ENCODE measurements at regions not wholly inside any gene's neighbourhood (a gene's known extent, or its start where the extent isn't known, plus 50 kb on each side); places are given as distances from the start of the nearest gene placed in this dataset.

DNA sequence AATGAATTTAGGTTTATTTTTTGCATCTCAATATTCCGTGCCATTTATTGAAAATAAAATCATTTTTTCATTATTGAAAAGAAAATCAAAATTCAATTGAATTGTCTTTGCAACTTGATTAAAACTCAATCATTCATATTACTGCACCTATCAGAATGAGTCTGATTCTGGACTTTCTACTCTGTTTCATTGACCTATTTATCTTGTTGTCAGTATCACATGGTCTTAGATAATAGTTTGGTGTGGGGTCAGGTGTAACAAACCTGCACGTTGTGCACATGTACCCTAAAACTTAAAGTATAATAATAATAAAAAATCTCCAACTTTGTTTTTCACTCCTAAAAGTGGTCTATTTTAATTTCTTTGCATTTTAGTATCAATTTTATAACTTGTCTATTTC is 422.9 kb downstream of the RAD51AP2 start:
- Mint-ChIP-seq H3K27ac (ENCODE audit: unreplicated experiment) (no peak overlapping the region), H3K4me3 (ENCODE audit: unreplicated experiment) (no peak overlapping the region), H3K27me3 (ENCODE audit: unreplicated experiment) (no peaks in the 10 kb centered on the region), H3K36me3 (ENCODE audit: unreplicated experiment) (no peaks in the 10 kb centered on the region), H3K4me1 (ENCODE audit: unreplicated experiment) (no peaks in the 10 kb centered on the region), H3K9me3 (ENCODE audit: unreplicated experiment) (no peaks in the 10 kb centered on the region)
- no peak for DNase-seq (ENCODE audit: extremely low spot score, unreplicated experiment)
- TF ChIP-seq, protein P1, sequence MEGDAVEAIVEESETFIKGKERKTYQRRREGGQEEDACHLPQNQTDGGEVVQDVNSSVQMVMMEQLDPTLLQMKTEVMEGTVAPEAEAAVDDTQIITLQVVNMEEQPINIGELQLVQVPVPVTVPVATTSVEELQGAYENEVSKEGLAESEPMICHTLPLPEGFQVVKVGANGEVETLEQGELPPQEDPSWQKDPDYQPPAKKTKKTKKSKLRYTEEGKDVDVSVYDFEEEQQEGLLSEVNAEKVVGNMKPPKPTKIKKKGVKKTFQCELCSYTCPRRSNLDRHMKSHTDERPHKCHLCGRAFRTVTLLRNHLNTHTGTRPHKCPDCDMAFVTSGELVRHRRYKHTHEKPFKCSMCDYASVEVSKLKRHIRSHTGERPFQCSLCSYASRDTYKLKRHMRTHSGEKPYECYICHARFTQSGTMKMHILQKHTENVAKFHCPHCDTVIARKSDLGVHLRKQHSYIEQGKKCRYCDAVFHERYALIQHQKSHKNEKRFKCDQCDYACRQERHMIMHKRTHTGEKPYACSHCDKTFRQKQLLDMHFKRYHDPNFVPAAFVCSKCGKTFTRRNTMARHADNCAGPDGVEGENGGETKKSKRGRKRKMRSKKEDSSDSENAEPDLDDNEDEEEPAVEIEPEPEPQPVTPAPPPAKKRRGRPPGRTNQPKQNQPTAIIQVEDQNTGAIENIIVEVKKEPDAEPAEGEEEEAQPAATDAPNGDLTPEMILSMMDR (IDR thresholded peaks at IDR 0.05): no peak

DNA sequence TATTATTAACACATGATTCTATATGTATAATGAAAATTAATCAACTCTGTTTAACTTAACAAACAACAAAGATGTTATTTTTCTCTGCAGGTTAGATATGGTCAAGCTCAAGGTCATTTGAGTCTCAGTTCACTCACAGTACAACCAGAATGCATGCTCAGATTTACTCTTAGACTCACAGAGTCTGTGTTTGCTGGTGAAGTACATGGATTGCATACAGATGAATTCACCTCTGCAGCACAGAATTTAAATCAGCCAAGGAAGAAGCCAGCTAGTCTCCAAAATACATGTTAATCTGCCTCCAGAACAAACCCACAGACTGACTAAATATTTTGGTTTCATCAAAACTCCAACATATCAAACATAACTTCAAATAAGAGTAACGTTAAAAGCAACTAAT is 424.5 kb downstream of the RAD51AP2 start:
- no peak overlapping the region for H3K4me3 Mint-ChIP-seq (ENCODE audit: unreplicated experiment)

DNA sequence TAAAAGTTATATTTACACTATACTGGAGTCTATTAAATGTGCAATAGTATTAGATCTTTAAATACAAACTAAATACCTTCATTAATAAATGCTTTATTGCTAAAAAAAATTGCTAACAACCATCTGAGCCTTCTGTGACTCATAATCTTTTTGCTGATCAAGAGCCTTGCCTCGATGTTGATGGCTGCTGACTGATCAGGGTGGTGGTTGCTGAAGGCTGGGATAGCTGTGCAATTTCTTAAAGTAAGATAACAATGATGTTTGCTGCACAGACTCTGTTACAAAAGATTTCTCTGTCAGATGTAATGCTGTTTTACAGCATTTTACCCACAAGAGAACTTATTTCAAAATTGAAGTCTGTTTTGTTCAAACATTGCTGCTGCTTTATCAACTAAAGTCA is 421.4 kb upstream of the CYRIA start:
- no peaks in the 10 kb centered on the region for H3K27me3 Mint-ChIP-seq (ENCODE audit: unreplicated experiment)
- H3K36me3 Mint-ChIP-seq (ENCODE audit: unreplicated experiment): no peaks in the 10 kb centered on the region
- no peak overlapping the region for H3K27ac Mint-ChIP-seq (ENCODE audit: unreplicated experiment)
- no peak overlapping the region for H3K4me3 Mint-ChIP-seq (ENCODE audit: unreplicated experiment)
- peaks cover 9% of the 10 kb centered on the region for H3K9me3 Mint-ChIP-seq (ENCODE audit: unreplicated experiment)
- no peak for DNase-seq (ENCODE audit: extremely low spot score, unreplicated experiment)
- TF ChIP-seq, protein P1 (IDR thresholded peaks at IDR 0.05): no peak
- H3K4me1 Mint-ChIP-seq (ENCODE audit: unreplicated experiment): no peaks in the 10 kb centered on the region

More for the DNA sequence above, 424.5 kb downstream of the RAD51AP2 start:
- Mint-ChIP-seq H3K27me3 (ENCODE audit: unreplicated experiment) (no peaks in the 10 kb centered on the region), H3K9me3 (ENCODE audit: unreplicated experiment) (peaks cover 4% of the 10 kb centered on the region), H3K36me3 (ENCODE audit: unreplicated experiment) (no peaks in the 10 kb centered on the region), H3K4me1 (ENCODE audit: unreplicated experiment) (no peaks in the 10 kb centered on the region), H3K27ac (ENCODE audit: unreplicated experiment) (no peak overlapping the region)
- no peak for DNase-seq (ENCODE audit: extremely low spot score, unreplicated experiment)
- TF ChIP-seq, protein P1 (IDR thresholded peaks at IDR 0.05): no peak

DNA sequence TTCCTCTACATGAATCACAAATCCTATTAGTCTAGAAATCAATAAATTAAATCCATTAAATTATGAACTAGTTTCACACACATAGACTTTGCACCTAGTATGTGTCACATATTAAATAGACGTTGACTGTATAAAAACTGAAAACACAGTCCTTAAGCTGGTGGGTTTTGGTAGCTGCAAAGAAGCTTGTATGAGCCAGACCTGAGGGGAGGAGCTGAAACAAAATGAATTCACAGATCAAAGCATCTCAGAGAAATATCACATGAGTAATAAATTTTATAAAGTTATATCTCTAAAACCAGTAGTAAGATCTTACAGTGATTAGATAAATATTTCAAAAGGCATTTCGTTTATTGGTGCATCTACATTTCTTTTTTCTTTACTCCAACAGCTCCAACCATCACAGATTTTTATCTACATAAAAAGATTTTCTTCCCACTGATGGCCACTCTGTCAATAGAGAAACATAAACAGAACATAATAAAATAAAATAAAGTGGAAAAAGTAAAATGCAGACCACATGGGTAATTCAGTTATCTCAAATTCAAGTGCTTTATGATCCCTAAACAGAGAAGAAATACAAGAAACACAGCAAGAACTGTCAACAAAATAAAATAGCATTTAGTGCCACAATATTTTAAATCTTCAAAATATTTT is 420.0 kb upstream of the CYRIA start:
- no peaks in the 10 kb centered on the region for H3K36me3 Mint-ChIP-seq (ENCODE audit: unreplicated experiment)
- no peak overlapping the region for H3K27ac Mint-ChIP-seq (ENCODE audit: unreplicated experiment)
- H3K9me3 Mint-ChIP-seq (ENCODE audit: unreplicated experiment): peaks cover 14% of the 10 kb centered on the region
- no peaks in the 10 kb centered on the region for H3K27me3 Mint-ChIP-seq (ENCODE audit: unreplicated experiment)
- no peak for DNase-seq (ENCODE audit: extremely low spot score, unreplicated experiment)
- TF ChIP-seq, protein P1 (IDR thresholded peaks at IDR 0.05): no peak
- no peaks in the 10 kb centered on the region for H3K4me1 Mint-ChIP-seq (ENCODE audit: unreplicated experiment)
- no peak overlapping the region for H3K4me3 Mint-ChIP-seq (ENCODE audit: unreplicated experiment)

DNA sequence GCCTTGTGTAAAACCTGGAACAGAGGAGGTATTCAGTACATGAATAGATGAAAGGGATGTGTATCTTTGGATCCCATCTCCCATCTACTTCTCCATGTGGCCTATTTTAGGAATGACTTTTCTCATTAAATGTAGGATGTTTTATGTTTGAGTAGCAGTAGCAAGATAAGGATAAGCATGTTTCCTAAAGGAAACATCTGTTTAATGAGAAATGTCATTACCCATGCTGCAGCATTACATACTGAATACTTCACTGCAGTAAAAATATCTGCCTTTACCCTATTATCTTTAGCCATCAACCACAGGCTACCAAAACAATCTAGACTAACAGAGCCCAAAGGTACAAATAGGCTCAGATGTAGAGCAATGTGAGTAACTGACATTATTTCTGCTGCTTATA is 419.2 kb upstream of the CYRIA start:
- DNase-seq (ENCODE audit: extremely low spot score, unreplicated experiment): no peak
- no peaks in the 10 kb centered on the region for H3K27me3 Mint-ChIP-seq (ENCODE audit: unreplicated experiment)
- TF ChIP-seq, protein P1 (IDR thresholded peaks at IDR 0.05): no peak
- peaks cover 16% of the 10 kb centered on the region for H3K9me3 Mint-ChIP-seq (ENCODE audit: unreplicated experiment)
- no peak overlapping the region for H3K4me3 Mint-ChIP-seq (ENCODE audit: unreplicated experiment)
- H3K27ac Mint-ChIP-seq (ENCODE audit: unreplicated experiment): no peak overlapping the region
- H3K36me3 Mint-ChIP-seq (ENCODE audit: unreplicated experiment): no peaks in the 10 kb centered on the region
- H3K4me1 Mint-ChIP-seq (ENCODE audit: unreplicated experiment): no peaks in the 10 kb centered on the region

Data from osteocyte (in vitro differentiated cells).